ENCODE measurements at regions not wholly inside any gene's neighbourhood (a gene's known extent, or its start where the extent isn't known, plus 50 kb on each side); places are given as distances from the start of the nearest gene placed in this dataset.

GRCh38 chr1:108082738-108083562 is 117.2 kb downstream of the SLC25A24 start:
- POLR2A ChIA-PET, result no interaction called here
- H3K4me1 ChIP-seq (ENCODE audit: insufficient read depth, low read length), result peaks cover 59% of the 10 kb centered on the region
- H3K36me3 Mint-ChIP-seq, result no peaks in the 10 kb centered on the region
- peaks cover 49 to 58% (median 57%) of the 10 kb centered on the region in 3 donors for H3K4me1 Mint-ChIP-seq
- DNase-seq, result no peak
- no peaks in the 10 kb centered on the region for H3K27me3 ChIP-seq (ENCODE audit: insufficient read depth, low read length, poor library complexity, severe bottlenecking)
- no peak overlapping the region for H3K27ac ChIP-seq (ENCODE audit: low read depth, low read length)
- no peaks in the 10 kb centered on the region for H3K9me3 Mint-ChIP-seq
- no peaks in the 10 kb centered on the region for H3K36me3 ChIP-seq (ENCODE audit: insufficient read depth, low read length)
- CTCF ChIA-PET, result interaction anchor here (1.7 kb wide), 1 partner anchor 42 kb away, joined by 4 read pairs; no protein-coding TSS in a partner anchor
- peak overlapping the region in 5 of 7 donors; percentile 2 to 57 (median 18) for H3K4me3 Mint-ChIP-seq
- H3K27me3 Mint-ChIP-seq, result peaks cover 0 to 2% of the 10 kb centered on the region in 2 donors
- H3K9me3 ChIP-seq (ENCODE audit: low read length), result no peaks in the 10 kb centered on the region
- H3K4me3 ChIP-seq (ENCODE audit: low read length), result no peak overlapping the region
- H3K27ac Mint-ChIP-seq, result peak overlapping the region; percentile 4 to 91 (median 38)

- Mint-ChIP-seq H3K27me3 (peaks cover 0 to 2% of the 10 kb centered on the region in 2 donors), H3K27ac (peak overlapping the region in 5 of 8 donors; percentile 2 to 80 (median 64)), H3K4me1 (peaks cover 59 to 68% (median 66%) of the 10 kb centered on the region in 3 donors), H3K36me3 (no peaks in the 10 kb centered on the region), H3K9me3 (no peaks in the 10 kb centered on the region), H3K4me3 (peak overlapping the region in 2 of 7 donors; percentile 3 to 17)
- Histone ChIP-seq H3K4me1 (ENCODE audit: insufficient read depth, low read length) (peaks cover 69% of the 10 kb centered on the region), H3K36me3 (ENCODE audit: insufficient read depth, low read length) (no peaks in the 10 kb centered on the region), H3K27me3 (ENCODE audit: insufficient read depth, low read length, poor library complexity, severe bottlenecking) (no peaks in the 10 kb centered on the region), H3K9me3 (ENCODE audit: low read length) (no peaks in the 10 kb centered on the region), H3K4me3 (ENCODE audit: low read length) (no peak overlapping the region), H3K27ac (ENCODE audit: low read depth, low read length) (no peak overlapping the region)
- CTCF ChIA-PET, result interaction anchor here (1.7 kb wide), 1 partner anchor 43 kb away, joined by 4 read pairs; no protein-coding TSS in a partner anchor
- POLR2A ChIA-PET, result no interaction called here
- DNase-seq, result no peak
Observed at GRCh38 chr1:108082001-108082400, 117.0 kb upstream of the VAV3 start.

- Histone ChIP-seq H3K36me3 (ENCODE audit: insufficient read depth, low read length) (no peaks in the 10 kb centered on the region), H3K4me1 (ENCODE audit: insufficient read depth, low read length) (peaks cover 74% of the 10 kb centered on the region), H3K4me3 (ENCODE audit: low read length) (peak overlapping the region; percentile 1), H3K9me3 (ENCODE audit: low read length) (no peaks in the 10 kb centered on the region), H3K27me3 (ENCODE audit: insufficient read depth, low read length, poor library complexity, severe bottlenecking) (no peaks in the 10 kb centered on the region), H3K27ac (ENCODE audit: low read depth, low read length) (no peak overlapping the region)
- H3K27ac Mint-ChIP-seq, result peak overlapping the region; percentile 43 to 95 (median 76)
- H3K4me1 Mint-ChIP-seq, result peaks cover 59 to 71% (median 66%) of the 10 kb centered on the region in 3 donors
- no peaks in the 10 kb centered on the region for H3K9me3 Mint-ChIP-seq
- H3K36me3 Mint-ChIP-seq, result no peaks in the 10 kb centered on the region
- DNase-seq, result peak in 3 of 5 donors; percentile 6 to 60 (median 60)
- H3K27me3 Mint-ChIP-seq, result no peaks in the 10 kb centered on the region
- CTCF ChIA-PET, result interaction anchor here (1.3 to 1.9 kb wide), 2 partner anchors 12 to 24 kb away, joined by 3 to 4 read pairs; no protein-coding TSS in a partner anchor
- H3K4me3 Mint-ChIP-seq, result peak overlapping the region in 6 of 7 donors; percentile 12 to 71 (median 50)
- POLR2A ChIA-PET, result no interaction called here
Observed at GRCh38 chr1:108080448-108080847, 115.5 kb upstream of the VAV3 start.

GRCh38 chr1:108079440-108080025 is 114.6 kb upstream of the VAV3 start:
- H3K27me3 ChIP-seq (ENCODE audit: insufficient read depth, low read length, poor library complexity, severe bottlenecking), result no peaks in the 10 kb centered on the region
- Mint-ChIP-seq H3K27ac (peak overlapping the region; percentile 62 to 96 (median 90)), H3K4me3 (peak overlapping the region in 6 of 7 donors; percentile 38 to 84 (median 56)), H3K4me1 (peaks cover 59 to 71% (median 66%) of the 10 kb centered on the region in 3 donors), H3K36me3 (no peaks in the 10 kb centered on the region), H3K27me3 (no peaks in the 10 kb centered on the region), H3K9me3 (no peaks in the 10 kb centered on the region)
- POLR2A ChIA-PET, result no interaction called here
- no peaks in the 10 kb centered on the region for H3K36me3 ChIP-seq (ENCODE audit: insufficient read depth, low read length)
- H3K4me1 ChIP-seq (ENCODE audit: insufficient read depth, low read length), result peaks cover 79% of the 10 kb centered on the region
- DNase-seq, result peak; percentile 10 to 50 (median 41)
- CTCF ChIA-PET, result interaction anchor here (1.9 kb wide), 1 partner anchor 23 kb away, joined by 4 read pairs; no protein-coding TSS in a partner anchor
- H3K27ac ChIP-seq (ENCODE audit: low read depth, low read length), result no peak overlapping the region
- no peaks in the 10 kb centered on the region for H3K9me3 ChIP-seq (ENCODE audit: low read length)
- H3K4me3 ChIP-seq (ENCODE audit: low read length), result peak overlapping the region; percentile 1

GRCh38 chr1:108077991-108078390 is 113.0 kb upstream of the VAV3 start:
- no peaks in the 10 kb centered on the region for H3K27me3 Mint-ChIP-seq
- no peaks in the 10 kb centered on the region for H3K9me3 Mint-ChIP-seq
- ChIA-PET CTCF (interaction anchor here (0.6 kb wide), 1 partner anchor 16 kb away, joined by 3 read pairs; no protein-coding TSS in a partner anchor), POLR2A (no interaction called here)
- H3K4me1 ChIP-seq (ENCODE audit: insufficient read depth, low read length), result peaks cover 70% of the 10 kb centered on the region
- no peaks in the 10 kb centered on the region for H3K9me3 ChIP-seq (ENCODE audit: low read length)
- peak in 2 of 5 donors; percentile 15 to 55 for DNase-seq
- H3K27ac Mint-ChIP-seq, result peak overlapping the region; percentile 85 to 97 (median 92)
- peak overlapping the region; percentile 8 for H3K27ac ChIP-seq (ENCODE audit: low read depth, low read length)
- no peaks in the 10 kb centered on the region for H3K36me3 ChIP-seq (ENCODE audit: insufficient read depth, low read length)
- no peak overlapping the region for H3K4me3 ChIP-seq (ENCODE audit: low read length)
- H3K36me3 Mint-ChIP-seq, result peaks cover 0 to 4% (median 0%) of the 10 kb centered on the region in 3 donors
- peaks cover 54 to 62% (median 57%) of the 10 kb centered on the region in 3 donors for H3K4me1 Mint-ChIP-seq
- H3K27me3 ChIP-seq (ENCODE audit: insufficient read depth, low read length, poor library complexity, severe bottlenecking), result no peaks in the 10 kb centered on the region
- H3K4me3 Mint-ChIP-seq, result peak overlapping the region in 6 of 7 donors; percentile 31 to 78 (median 60)

GRCh38 chr1:108075055-108075454 is 110.1 kb upstream of the VAV3 start:
- H3K4me1 ChIP-seq (ENCODE audit: insufficient read depth, low read length), result peaks cover 40% of the 10 kb centered on the region
- H3K27me3 ChIP-seq (ENCODE audit: insufficient read depth, low read length, poor library complexity, severe bottlenecking), result no peaks in the 10 kb centered on the region
- no peaks in the 10 kb centered on the region for H3K9me3 ChIP-seq (ENCODE audit: low read length)
- Mint-ChIP-seq H3K4me3 (no peak overlapping the region), H3K27ac (no peak overlapping the region), H3K9me3 (no peaks in the 10 kb centered on the region), H3K27me3 (peaks cover 0 to 4% of the 10 kb centered on the region in 2 donors), H3K4me1 (peaks cover 26 to 33% (median 29%) of the 10 kb centered on the region in 3 donors), H3K36me3 (peaks cover 0 to 4% (median 0%) of the 10 kb centered on the region in 3 donors)
- POLR2A ChIA-PET, result no interaction called here
- H3K36me3 ChIP-seq (ENCODE audit: insufficient read depth, low read length), result no peaks in the 10 kb centered on the region
- no peak overlapping the region for H3K4me3 ChIP-seq (ENCODE audit: low read length)
- H3K27ac ChIP-seq (ENCODE audit: low read depth, low read length), result no peak overlapping the region
- CTCF ChIA-PET, result no interaction called here
- no peak for DNase-seq

- CTCF ChIA-PET, result no interaction called here
- Histone ChIP-seq H3K4me1 (ENCODE audit: insufficient read depth, low read length) (peaks cover 18% of the 10 kb centered on the region), H3K36me3 (ENCODE audit: insufficient read depth, low read length) (no peaks in the 10 kb centered on the region), H3K9me3 (ENCODE audit: low read length) (no peaks in the 10 kb centered on the region), H3K27ac (ENCODE audit: low read depth, low read length) (no peak overlapping the region), H3K27me3 (ENCODE audit: insufficient read depth, low read length, poor library complexity, severe bottlenecking) (no peaks in the 10 kb centered on the region), H3K4me3 (ENCODE audit: low read length) (no peak overlapping the region)
- Mint-ChIP-seq H3K27ac (no peak overlapping the region), H3K9me3 (no peaks in the 10 kb centered on the region), H3K36me3 (peaks cover 0 to 4% (median 0%) of the 10 kb centered on the region in 3 donors), H3K4me1 (peaks cover 11 to 18% (median 13%) of the 10 kb centered on the region in 3 donors), H3K4me3 (no peak overlapping the region), H3K27me3 (peaks cover 0 to 4% of the 10 kb centered on the region in 2 donors)
- DNase-seq, result no peak
- POLR2A ChIA-PET, result no interaction called here
Observed at GRCh38 chr1:108072776-108073175, 107.8 kb upstream of the VAV3 start.

- H3K4me1 ChIP-seq (ENCODE audit: insufficient read depth, low read length), result peaks cover 12% of the 10 kb centered on the region
- peaks cover 0 to 4% of the 10 kb centered on the region in 2 donors for H3K27me3 Mint-ChIP-seq
- peaks cover 5 to 16% (median 11%) of the 10 kb centered on the region in 3 donors for H3K4me1 Mint-ChIP-seq
- no peaks in the 10 kb centered on the region for H3K36me3 ChIP-seq (ENCODE audit: insufficient read depth, low read length)
- H3K9me3 ChIP-seq (ENCODE audit: low read length), result no peaks in the 10 kb centered on the region
- H3K36me3 Mint-ChIP-seq, result peaks cover 0 to 4% (median 0%) of the 10 kb centered on the region in 3 donors
- ChIA-PET CTCF (no interaction called here), POLR2A (no interaction called here)
- H3K9me3 Mint-ChIP-seq, result no peaks in the 10 kb centered on the region
- H3K27me3 ChIP-seq (ENCODE audit: insufficient read depth, low read length, poor library complexity, severe bottlenecking), result no peaks in the 10 kb centered on the region
- no peak for DNase-seq
- no peak overlapping the region for H3K27ac ChIP-seq (ENCODE audit: low read depth, low read length)
- H3K27ac Mint-ChIP-seq, result no peak overlapping the region
- no peak overlapping the region for H3K4me3 ChIP-seq (ENCODE audit: low read length)
- H3K4me3 Mint-ChIP-seq, result no peak overlapping the region
Observed at GRCh38 chr1:108072212-108072611, 107.2 kb upstream of the VAV3 start.
